Nephron progenitor cell (in vitro differentiated cells): ENCODE measurements at regions not wholly inside any gene's neighbourhood (a gene's known extent, or its start where the extent isn't known, plus 50 kb on each side); places are given as distances from the start of the nearest gene placed in this dataset.

ENCODE experiments used
- DNase-seq: peaks from one replicate; pipeline ENCODE4 v3.0.0; 2021
- H3K27ac Mint-ChIP-seq: 2 replicates; pipeline ENCODE4 v1.8.0; 2021; ENCODE audit warnings: mild to moderate bottlenecking, moderate library complexity, mixed read lengths
- H3K27me3 Mint-ChIP-seq: 2 replicates; pipeline ENCODE4 v1.8.0; 2021; ENCODE audit warnings: mild to moderate bottlenecking, low read depth, mixed read lengths; ENCODE audit not compliant: poor library complexity
- H3K36me3 Mint-ChIP-seq: 2 replicates; pipeline ENCODE4 v1.8.0; 2021; ENCODE audit warnings: low read depth, mixed read lengths
- H3K4me1 Mint-ChIP-seq: 2 replicates; pipeline ENCODE4 v1.8.0; 2021; ENCODE audit warnings: mixed read lengths
- H3K4me3 Mint-ChIP-seq: 2 replicates; pipeline ENCODE4 v1.8.0; 2021; ENCODE audit warnings: mild to moderate bottlenecking, moderate library complexity, mixed read lengths
- H3K9me3 Mint-ChIP-seq: 2 replicates; pipeline ENCODE4 v1.8.0; 2021; ENCODE audit warnings: mild to moderate bottlenecking, moderate library complexity, mixed read lengths
- CTCF ChIP-seq: fragments of 200-600 bp; sonication (generic); IDR thresholded peaks from 2 replicates; pipeline ENCODE4 v1.5.0; 2021; ENCODE audit warnings: antibody characterized with exemption

GRCh38 chr2:17311106-17311619 is 207.1 kb downstream of the RAD51AP2 start:
- no peak overlapping the region for H3K4me3 Mint-ChIP-seq
- no peak overlapping the region for H3K27ac Mint-ChIP-seq
- H3K9me3 Mint-ChIP-seq, result no peaks in the 10 kb centered on the region
- H3K36me3 Mint-ChIP-seq, result no peaks in the 10 kb centered on the region
- DNase-seq, result no peak
- peaks cover 12% of the 10 kb centered on the region for H3K4me1 Mint-ChIP-seq
- H3K27me3 Mint-ChIP-seq, result peaks cover 4% of the 10 kb centered on the region
- TF ChIP-seq CTCF, result no peak

GRCh38 chr2:17309741-17310339 is 208.4 kb downstream of the RAD51AP2 start:
- Mint-ChIP-seq H3K36me3 (no peaks in the 10 kb centered on the region), H3K9me3 (no peaks in the 10 kb centered on the region), H3K27ac (no peak overlapping the region), H3K4me3 (no peak overlapping the region), H3K27me3 (no peaks in the 10 kb centered on the region), H3K4me1 (peaks cover 12% of the 10 kb centered on the region)
- TF ChIP-seq CTCF, result peak; percentile 78
- DNase-seq, result peak; percentile 58

DNA sequence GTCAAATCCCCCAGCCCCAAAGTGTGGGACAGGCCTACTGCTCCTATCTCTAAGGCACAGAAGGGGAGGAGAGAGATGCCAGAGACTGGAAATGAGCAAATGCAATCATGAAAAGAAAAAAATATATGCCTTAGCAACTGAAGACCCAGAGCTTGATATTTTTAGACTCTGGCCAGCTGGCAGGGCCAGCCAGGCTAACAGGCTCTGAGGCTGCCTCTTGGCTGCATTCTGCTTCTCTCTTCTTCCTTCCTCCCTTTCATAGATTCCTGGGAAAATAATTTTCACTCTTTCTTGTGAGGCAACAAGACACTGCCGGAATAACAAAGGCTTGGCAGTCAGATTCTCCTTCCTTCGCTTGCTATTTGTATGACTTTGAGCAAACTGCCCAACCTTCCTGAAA is 209.1 kb downstream of the RAD51AP2 start:
- no peaks in the 10 kb centered on the region for H3K9me3 Mint-ChIP-seq
- no peaks in the 10 kb centered on the region for H3K36me3 Mint-ChIP-seq
- no peaks in the 10 kb centered on the region for H3K27me3 Mint-ChIP-seq
- no peak for DNase-seq
- TF ChIP-seq CTCF, result no peak
- H3K27ac Mint-ChIP-seq, result no peak overlapping the region
- no peak overlapping the region for H3K4me3 Mint-ChIP-seq
- peaks cover 12% of the 10 kb centered on the region for H3K4me1 Mint-ChIP-seq

GRCh38 chr2:17306706-17307105 is 211.5 kb downstream of the RAD51AP2 start:
- Mint-ChIP-seq H3K9me3 (no peaks in the 10 kb centered on the region), H3K27ac (no peak overlapping the region), H3K27me3 (no peaks in the 10 kb centered on the region), H3K4me1 (peaks cover 12% of the 10 kb centered on the region), H3K4me3 (no peak overlapping the region), H3K36me3 (no peaks in the 10 kb centered on the region)
- TF ChIP-seq CTCF, result no peak
- no peak for DNase-seq

- no peak overlapping the region for H3K27ac Mint-ChIP-seq
- no peaks in the 10 kb centered on the region for H3K27me3 Mint-ChIP-seq
- peaks cover 12% of the 10 kb centered on the region for H3K4me1 Mint-ChIP-seq
- no peak overlapping the region for H3K4me3 Mint-ChIP-seq
- no peaks in the 10 kb centered on the region for H3K36me3 Mint-ChIP-seq
- DNase-seq, result no peak
- no peak for TF ChIP-seq CTCF
- no peaks in the 10 kb centered on the region for H3K9me3 Mint-ChIP-seq
These were observed 212.0 kb downstream of the RAD51AP2 start for GRCh38 chr2:17306219-17306618.

DNA sequence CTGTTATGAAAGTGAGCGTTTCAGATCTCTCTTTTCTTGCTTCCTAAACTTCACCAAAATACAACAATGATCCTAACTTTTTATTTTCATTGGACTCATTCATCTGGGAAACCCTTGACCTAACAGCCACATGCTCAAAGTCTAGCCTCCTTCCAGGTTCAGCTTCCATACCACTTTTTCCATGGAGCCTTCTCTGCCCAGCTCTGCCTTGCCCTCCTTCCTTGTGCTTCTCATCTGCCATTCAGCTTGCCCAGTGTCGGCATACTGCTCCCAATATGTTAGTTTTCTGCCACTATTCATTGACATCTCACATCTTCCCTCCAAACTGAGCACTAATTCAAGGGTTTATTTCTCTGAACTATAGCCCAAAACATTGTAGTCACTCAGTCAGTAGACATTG is 214.7 kb downstream of the RAD51AP2 start:
- H3K9me3 Mint-ChIP-seq, result no peaks in the 10 kb centered on the region
- no peak overlapping the region for H3K4me3 Mint-ChIP-seq
- no peak for DNase-seq
- no peak overlapping the region for H3K27ac Mint-ChIP-seq
- H3K27me3 Mint-ChIP-seq, result no peaks in the 10 kb centered on the region
- H3K36me3 Mint-ChIP-seq, result no peaks in the 10 kb centered on the region
- peaks cover 8% of the 10 kb centered on the region for H3K4me1 Mint-ChIP-seq
- no peak for TF ChIP-seq CTCF
